T-helper 1 cell (primary cell): ENCODE measurements at regions not wholly inside any gene's neighbourhood (a gene's known extent, or its start where the extent isn't known, plus 50 kb on each side); places are given as distances from the start of the nearest gene placed in this dataset.
"Not testable (repeated sequence)": the region's sequence is repeated elsewhere in the genome, so short reads cannot be mapped to it uniquely, and the experiment has no call there.

ENCODE experiments used
- DNase-seq, 5 donors: peaks; one replicate each; pipeline ENCODE4 v3.0.0-alpha.2; 2012 to 2020

GRCh38 chr5:8491254-8491653 is 622.3 kb downstream of the MTRR start:
- DNase-seq, result no peak

- DNase-seq, result no peak
Measured at GRCh38 chr5:8493176-8493575, 624.2 kb downstream of the MTRR start.

- DNase-seq, result no peak
Measured at GRCh38 chr5:8500426-8500825, 631.5 kb downstream of the MTRR start.

- DNase-seq, result no peak
Measured at GRCh38 chr5:8505196-8505595, 636.2 kb downstream of the MTRR start.

- DNase-seq, result no peak
Measured at GRCh38 chr5:8508231-8508630, 639.3 kb downstream of the MTRR start.

GRCh38 chr5:8516356-8516755 is 647.4 kb downstream of the MTRR start:
- DNase-seq, result no peak

- no peak for DNase-seq
Measured at GRCh38 chr5:8517456-8517855, 648.5 kb downstream of the MTRR start.

- no peak for DNase-seq
Measured at GRCh38 chr5:8520917-8521316, 652.0 kb downstream of the MTRR start.

GRCh38 chr5:8521991-8522390 is 653.0 kb downstream of the MTRR start:
- DNase-seq, result no peak

GRCh38 chr5:8522646-8523045 is 653.7 kb downstream of the MTRR start:
- no peak for DNase-seq

- no peak for DNase-seq
Measured at GRCh38 chr5:8523501-8523900, 654.6 kb downstream of the MTRR start.

- DNase-seq, result no peak
Measured at GRCh38 chr5:8525819-8526218, 656.9 kb downstream of the MTRR start.

- DNase-seq, result no peak
Measured at GRCh38 chr5:8528106-8528505, 659.2 kb downstream of the MTRR start.

GRCh38 chr5:8538821-8539220 is 669.9 kb downstream of the MTRR start:
- DNase-seq, result no peak

GRCh38 chr5:8540317-8540716 is 671.4 kb downstream of the MTRR start:
- no peak for DNase-seq

- DNase-seq, result no peak
Measured at GRCh38 chr5:8550921-8551320, 682.0 kb downstream of the MTRR start.

GRCh38 chr5:8553364-8553763 is 684.4 kb downstream of the MTRR start:
- no peak for DNase-seq

- no peak for DNase-seq
Measured at GRCh38 chr5:8557728-8558127, 688.8 kb downstream of the MTRR start.

GRCh38 chr5:8560776-8561175 is 691.8 kb downstream of the MTRR start:
- DNase-seq, result no peak

- no peak for DNase-seq
Measured at GRCh38 chr5:8561224-8561840, 692.4 kb downstream of the MTRR start.

- DNase-seq, result no peak
Measured at GRCh38 chr5:8561854-8562253, 692.9 kb downstream of the MTRR start.

- DNase-seq, result not testable (repeated sequence)
Measured at GRCh38 chr5:8563540-8563939, 694.6 kb downstream of the MTRR start.

GRCh38 chr5:8568858-8569257 is 699.9 kb downstream of the MTRR start:
- no peak for DNase-seq

GRCh38 chr5:8570528-8570927 is 701.6 kb downstream of the MTRR start:
- no peak for DNase-seq

- DNase-seq, result no peak
Measured at GRCh38 chr5:8576178-8576577, 707.2 kb downstream of the MTRR start.

GRCh38 chr5:8577792-8578191 is 708.8 kb downstream of the MTRR start:
- DNase-seq, result no peak
